HEK293T (cell line): ENCODE measurements at regions not wholly inside any gene's neighbourhood (a gene's known extent, or its start where the extent isn't known, plus 50 kb on each side); places are given as distances from the start of the nearest gene placed in this dataset.

ENCODE experiments used
- CTCF ChIA-PET: fragments of 350-600 bp; formaldehyde crosslinking; extraction: SDS; loops from one replicate; lab custom pipeline; 2021; ENCODE audit warnings: antibody characterized with exemption, inconsistent platforms; lab: Yijun Ruan, JAX
- POLR2A ChIA-PET: fragments of 350-600 bp; formaldehyde crosslinking; extraction: SDS; loops from one replicate; lab custom pipeline; 2020; ENCODE audit warnings: antibody characterized with exemption, inconsistent platforms; lab: Yijun Ruan, JAX
- DNase-seq: peaks from one replicate; pipeline ENCODE4 v3.0.0; 2012; ENCODE audit warnings: mixed read lengths; ENCODE audit errors: extremely low spot score
- ARNT ChIP-seq: fragments of 450-650 bp; IDR thresholded peaks from 2 replicates; pipeline ENCODE4 v1.6.1; 2017; ENCODE audit warnings: mild to moderate bottlenecking
- BHLHE40 ChIP-seq: fragments of 450-650 bp; IDR thresholded peaks from 2 replicates; pipeline ENCODE4 v1.6.1; 2016; ENCODE audit warnings: mild to moderate bottlenecking, moderate library complexity, borderline replicate concordance
- CTBP1 ChIP-seq: fragments of 450-650 bp; IDR thresholded peaks from 2 replicates; pipeline ENCODE4 v1.6.1; 2016; ENCODE audit warnings: borderline replicate concordance
- ELF4 ChIP-seq: fragments of 450-650 bp; IDR thresholded peaks from 2 replicates; pipeline ENCODE4 v1.6.1; 2017; ENCODE audit warnings: antibody characterized with exemption
- FOXA1 ChIP-seq: fragments of 450-650 bp; IDR thresholded peaks from 2 replicates; pipeline ENCODE4 v1.6.1; 2016; ENCODE audit warnings: mild to moderate bottlenecking
- FOXK2 ChIP-seq: fragments of 450-650 bp; IDR thresholded peaks from 2 replicates; pipeline ENCODE4 v1.6.1; 2016; ENCODE audit warnings: mild to moderate bottlenecking
- FOXM1 ChIP-seq: fragments of 450-650 bp; IDR thresholded peaks from 2 replicates; pipeline ENCODE4 v1.6.1; 2017; ENCODE audit warnings: mild to moderate bottlenecking, borderline replicate concordance
- HDGF ChIP-seq: fragments of 450-650 bp; IDR thresholded peaks from 2 replicates; pipeline ENCODE4 v1.6.1; 2017; ENCODE audit warnings: antibody characterized with exemption, borderline replicate concordance
- L3MBTL2 ChIP-seq: fragments of 450-650 bp; conservative IDR thresholded peaks from 2 replicates; pipeline ENCODE4 v1.6.1; 2016; ENCODE audit warnings: mild to moderate bottlenecking
- LEF1 ChIP-seq: fragments of 450-650 bp; IDR thresholded peaks from 2 replicates; pipeline ENCODE4 v1.6.1; 2017; ENCODE audit warnings: mild to moderate bottlenecking, borderline replicate concordance
- NFRKB ChIP-seq: fragments of 450-650 bp; IDR thresholded peaks from 2 replicates; pipeline ENCODE4 v1.6.1; 2016; ENCODE audit warnings: mild to moderate bottlenecking, moderate library complexity
- SP1 ChIP-seq: fragments of 450-650 bp; IDR thresholded peaks from 2 replicates; pipeline ENCODE4 v1.6.1; 2017
- SUZ12 ChIP-seq: fragments of 450-650 bp; IDR thresholded peaks from 2 replicates; pipeline ENCODE4 v1.6.1; 2016; ENCODE audit warnings: mild to moderate bottlenecking
- TARDBP ChIP-seq: fragments of 450-650 bp; IDR thresholded peaks from 2 replicates; pipeline ENCODE4 v1.6.1; 2016
- ZNF384 ChIP-seq: fragments of 450-650 bp; IDR thresholded peaks from 2 replicates; pipeline ENCODE4 v1.6.1; 2016
- TF ChIP-seq, protein P1 (sequence below): fragments of 450-650 bp; IDR thresholded peaks from 2 replicates; pipeline ENCODE4 v1.6.1; 2016

GRCh38 chr15:38708672-38709180 is 144.1 kb upstream of the RASGRP1 start:
- ChIA-PET POLR2A (no interaction called here), CTCF (interaction anchor here (0.6 to 1.2 kb wide), 3 partner anchors 9 to 1048 kb away, joined by 3 to 5 read pairs (median 3); no protein-coding TSS in a partner anchor)
- TF ChIP-seq ZNF384 (no peak), CTBP1 (no peak), ELF4 (no peak), SUZ12 (no peak)
- TF ChIP-seq, protein P1, sequence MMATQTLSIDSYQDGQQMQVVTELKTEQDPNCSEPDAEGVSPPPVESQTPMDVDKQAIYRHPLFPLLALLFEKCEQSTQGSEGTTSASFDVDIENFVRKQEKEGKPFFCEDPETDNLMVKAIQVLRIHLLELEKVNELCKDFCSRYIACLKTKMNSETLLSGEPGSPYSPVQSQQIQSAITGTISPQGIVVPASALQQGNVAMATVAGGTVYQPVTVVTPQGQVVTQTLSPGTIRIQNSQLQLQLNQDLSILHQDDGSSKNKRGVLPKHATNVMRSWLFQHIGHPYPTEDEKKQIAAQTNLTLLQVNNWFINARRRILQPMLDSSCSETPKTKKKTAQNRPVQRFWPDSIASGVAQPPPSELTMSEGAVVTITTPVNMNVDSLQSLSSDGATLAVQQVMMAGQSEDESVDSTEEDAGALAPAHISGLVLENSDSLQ = no peak
- DNase-seq = no peak

- POLR2A ChIA-PET = no interaction called here
- no peak for TF ChIP-seq ZNF384
- no peak for TF ChIP-seq L3MBTL2
- no peak for TF ChIP-seq SUZ12
- no peak for TF ChIP-seq ELF4
- no peak for TF ChIP-seq SP1
- TF ChIP-seq FOXK2 = no peak
- no peak for TF ChIP-seq HDGF
- no peak for TF ChIP-seq NFRKB
- no peak for TF ChIP-seq BHLHE40
- no peak for TF ChIP-seq TARDBP
- no peak for TF ChIP-seq LEF1
- no peak for TF ChIP-seq CTBP1
- TF ChIP-seq FOXA1 = no peak
- TF ChIP-seq, protein P1 = no peak
- no peak for TF ChIP-seq ARNT
- TF ChIP-seq FOXM1 = no peak
- CTCF ChIA-PET = no interaction called here
- no peak for DNase-seq
Measured at GRCh38 chr15:38709196-38709595, 144.6 kb upstream of the RASGRP1 start.

DNA sequence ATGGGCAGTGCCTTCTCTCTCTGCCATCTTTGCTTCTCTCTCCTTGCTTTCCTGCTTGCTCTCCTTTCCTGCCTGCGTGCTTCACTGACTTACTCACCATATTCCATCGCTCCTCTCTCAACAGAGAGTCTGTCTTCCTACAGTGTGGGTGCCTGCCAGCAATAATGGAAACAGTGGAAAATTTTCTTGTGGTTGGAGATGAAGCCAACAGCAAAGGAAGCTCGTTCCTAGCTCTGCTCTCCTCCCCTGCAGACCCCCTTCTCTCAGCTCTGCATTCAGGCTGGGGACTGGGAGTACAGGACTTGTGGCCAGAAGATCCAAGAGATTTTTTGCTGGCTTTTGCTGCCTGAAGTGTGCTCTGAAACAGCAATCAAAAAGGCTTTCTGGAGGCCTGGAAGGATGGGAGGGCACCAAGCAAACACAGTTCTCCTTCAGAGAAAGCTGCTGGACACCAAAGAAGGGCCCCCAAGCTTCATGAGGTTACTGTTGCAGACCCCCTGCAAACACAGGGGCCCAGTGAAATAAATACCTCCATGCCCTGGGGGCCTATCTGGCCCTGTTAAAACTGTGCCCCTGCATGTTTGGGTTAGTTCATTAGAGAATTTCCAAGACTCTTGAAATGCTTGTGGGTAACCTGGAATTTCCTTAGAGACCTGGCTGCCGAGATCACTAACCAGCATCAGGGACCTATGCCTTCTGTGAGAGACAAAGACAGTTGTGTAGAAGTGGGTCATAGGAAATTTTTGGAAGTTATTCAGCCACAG is 149.9 kb upstream of the RASGRP1 start:
- no peak for DNase-seq
- TF ChIP-seq TARDBP (no peak), CTBP1 (no peak), LEF1 (no peak), FOXA1 (no peak), FOXK2 (no peak), HDGF (no peak), ZNF384 (no peak), BHLHE40 (no peak), SUZ12 (no peak), NFRKB (no peak), L3MBTL2 (no peak), ELF4 (no peak), FOXM1 (no peak), ARNT (no peak), SP1 (no peak)
- TF ChIP-seq, protein P1 = no peak
- POLR2A ChIA-PET = interaction anchor here (0.7 kb wide), 1 partner anchor 200 kb away, joined by 3 read pairs; no protein-coding TSS in a partner anchor
- CTCF ChIA-PET = no interaction called here

GRCh38 chr15:38720893-38721567 is 156.4 kb upstream of the RASGRP1 start:
- no peak for DNase-seq
- TF ChIP-seq ARNT = no peak
- TF ChIP-seq FOXK2 = no peak
- no peak for TF ChIP-seq BHLHE40
- no peak for TF ChIP-seq ZNF384
- no peak for TF ChIP-seq LEF1
- TF ChIP-seq L3MBTL2 = no peak
- TF ChIP-seq FOXA1 = no peak
- CTCF ChIA-PET = no interaction called here
- POLR2A ChIA-PET = no interaction called here

GRCh38 chr15:38721568-38721945 is 156.9 kb upstream of the RASGRP1 start:
- TF ChIP-seq TARDBP (no peak), LEF1 (no peak), L3MBTL2 (no peak), SP1 (no peak), ELF4 (no peak), CTBP1 (no peak), BHLHE40 (no peak), FOXM1 (no peak), ARNT (no peak), FOXK2 (no peak), ZNF384 (no peak), SUZ12 (no peak), HDGF (no peak), FOXA1 (no peak), NFRKB (no peak)
- TF ChIP-seq, protein P1 = no peak
- ChIA-PET POLR2A (no interaction called here), CTCF (no interaction called here)
- no peak for DNase-seq
